Effector memory CD4-positive, alpha-beta T cell (primary cell): ENCODE measurements at regions not wholly inside any gene's neighbourhood (a gene's known extent, or its start where the extent isn't known, plus 50 kb on each side); places are given as distances from the start of the nearest gene placed in this dataset.

Experiments
- DNase-seq, 3 donors: peaks; one replicate each; pipeline ENCODE4 v3.0.0-alpha.2; 2020
- H3K27ac ChIP-seq: 2 replicates; pipeline ENCODE4 v1.7.0; 2013; ENCODE audit warnings: mild to moderate bottlenecking, low read length, moderate library complexity; ENCODE audit not compliant: insufficient read depth, poor library complexity, severe bottlenecking
- H3K27me3 ChIP-seq: replicated peaks from 2 replicates; pipeline ENCODE4 v1.7.0; 2013; ENCODE audit warnings: mild to moderate bottlenecking, low read length; ENCODE audit not compliant: insufficient read depth, control insufficient read depth, poor library complexity, severe bottlenecking
- H3K36me3 ChIP-seq: 2 replicates; pipeline ENCODE4 v1.7.0; 2013; ENCODE audit warnings: mild to moderate bottlenecking, low read length, moderate library complexity; ENCODE audit not compliant: control insufficient read depth, insufficient read depth
- H3K4me1 ChIP-seq: 2 replicates; pipeline ENCODE4 v1.7.0; 2013; ENCODE audit warnings: low read length, mild to moderate bottlenecking; ENCODE audit not compliant: control insufficient read depth, insufficient read depth, poor library complexity, severe bottlenecking
- H3K4me3 ChIP-seq: 2 replicates; pipeline ENCODE4 v1.7.0; 2013; ENCODE audit warnings: low read length, low read depth, mild to moderate bottlenecking; ENCODE audit not compliant: insufficient read depth, poor library complexity, severe bottlenecking
- H3K9me3 ChIP-seq: 2 replicates; pipeline ENCODE4 v1.7.0; 2013; ENCODE audit warnings: mild to moderate bottlenecking, low read length, moderate library complexity; ENCODE audit not compliant: control insufficient read depth

GRCh38 chr10:33749790-33750189 lies 415.3 kb upstream of the NRP1 start:
- no peaks in the 10 kb centered on the region for H3K4me1 ChIP-seq
- no peaks in the 10 kb centered on the region for H3K36me3 ChIP-seq
- no peak for DNase-seq
- no peak overlapping the region for H3K27ac ChIP-seq
- H3K27me3 ChIP-seq, result no peaks in the 10 kb centered on the region
- H3K9me3 ChIP-seq, result no peaks in the 10 kb centered on the region
- H3K4me3 ChIP-seq, result no peak overlapping the region

GRCh38 chr10:33749067-33749735 lies 414.7 kb upstream of the NRP1 start:
- Histone ChIP-seq H3K9me3 (no peaks in the 10 kb centered on the region), H3K27ac (no peak overlapping the region), H3K27me3 (no peaks in the 10 kb centered on the region), H3K4me1 (no peaks in the 10 kb centered on the region), H3K4me3 (no peak overlapping the region), H3K36me3 (no peaks in the 10 kb centered on the region)
- no peak for DNase-seq

- Histone ChIP-seq H3K36me3 (no peaks in the 10 kb centered on the region), H3K4me1 (no peaks in the 10 kb centered on the region), H3K4me3 (no peak overlapping the region), H3K9me3 (no peaks in the 10 kb centered on the region), H3K27me3 (no peaks in the 10 kb centered on the region), H3K27ac (no peak overlapping the region)
- DNase-seq, result no peak
Measured at GRCh38 chr10:33746836-33747268, 412.4 kb upstream of the NRP1 start.

- Histone ChIP-seq H3K9me3 (no peaks in the 10 kb centered on the region), H3K27ac (no peak overlapping the region)
Measured at GRCh38 chr10:33746186-33746585, 411.7 kb upstream of the NRP1 start.

GRCh38 chr10:33743429-33743857 lies 409.0 kb upstream of the NRP1 start:
- H3K27ac ChIP-seq, result no peak overlapping the region
- no peaks in the 10 kb centered on the region for H3K27me3 ChIP-seq
- no peak overlapping the region for H3K4me3 ChIP-seq
- H3K4me1 ChIP-seq, result no peaks in the 10 kb centered on the region
- H3K9me3 ChIP-seq, result no peaks in the 10 kb centered on the region
- H3K36me3 ChIP-seq, result no peaks in the 10 kb centered on the region
- no peak for DNase-seq

More at GRCh38 chr10:33746186-33746585, 411.7 kb upstream of the NRP1 start:
- H3K27me3 ChIP-seq, result no peaks in the 10 kb centered on the region
- no peaks in the 10 kb centered on the region for H3K4me1 ChIP-seq
- no peak overlapping the region for H3K4me3 ChIP-seq
- no peak for DNase-seq
- no peaks in the 10 kb centered on the region for H3K36me3 ChIP-seq

- Histone ChIP-seq H3K4me1 (no peaks in the 10 kb centered on the region), H3K4me3 (no peak overlapping the region), H3K27ac (no peak overlapping the region), H3K9me3 (no peaks in the 10 kb centered on the region), H3K36me3 (no peaks in the 10 kb centered on the region), H3K27me3 (no peaks in the 10 kb centered on the region)
- no peak for DNase-seq
Measured at GRCh38 chr10:33739031-33739430, 404.6 kb upstream of the NRP1 start.

GRCh38 chr10:33735464-33735923 lies 401.0 kb upstream of the NRP1 start:
- no peaks in the 10 kb centered on the region for H3K27me3 ChIP-seq
- no peak for DNase-seq

GRCh38 chr10:33734393-33735155 lies 400.1 kb upstream of the NRP1 start:
- Histone ChIP-seq H3K27me3 (no peaks in the 10 kb centered on the region), H3K4me1 (no peaks in the 10 kb centered on the region), H3K36me3 (no peaks in the 10 kb centered on the region), H3K27ac (no peak overlapping the region), H3K4me3 (no peak overlapping the region), H3K9me3 (no peaks in the 10 kb centered on the region)
- DNase-seq, result no peak

More at GRCh38 chr10:33735464-33735923, 401.0 kb upstream of the NRP1 start:
- H3K36me3 ChIP-seq, result no peaks in the 10 kb centered on the region
- no peaks in the 10 kb centered on the region for H3K4me1 ChIP-seq
- no peaks in the 10 kb centered on the region for H3K9me3 ChIP-seq
- H3K4me3 ChIP-seq, result no peak overlapping the region
- H3K27ac ChIP-seq, result no peak overlapping the region

GRCh38 chr10:33733058-33733457 lies 398.6 kb upstream of the NRP1 start:
- Histone ChIP-seq H3K27ac (no peak overlapping the region), H3K4me3 (no peak overlapping the region)
- DNase-seq, result no peak

GRCh38 chr10:33732161-33732680 lies 397.8 kb upstream of the NRP1 start:
- Histone ChIP-seq H3K9me3 (no peaks in the 10 kb centered on the region), H3K36me3 (no peaks in the 10 kb centered on the region), H3K4me1 (no peaks in the 10 kb centered on the region), H3K27me3 (no peaks in the 10 kb centered on the region), H3K27ac (no peak overlapping the region), H3K4me3 (no peak overlapping the region)
- no peak for DNase-seq

More at GRCh38 chr10:33733058-33733457, 398.6 kb upstream of the NRP1 start:
- no peaks in the 10 kb centered on the region for H3K9me3 ChIP-seq
- H3K27me3 ChIP-seq, result no peaks in the 10 kb centered on the region
- H3K4me1 ChIP-seq, result no peaks in the 10 kb centered on the region
- H3K36me3 ChIP-seq, result no peaks in the 10 kb centered on the region
